ENCODE measurements at regions not wholly inside any gene's neighbourhood (a gene's known extent, or its start where the extent isn't known, plus 50 kb on each side); places are given as distances from the start of the nearest gene placed in this dataset.

- DNase-seq (ENCODE audit: low read depth, low spot score) = no peak
These were observed 483.6 kb upstream of the VRK2 start for GRCh38 chr2:57563015-57563414.

DNA sequence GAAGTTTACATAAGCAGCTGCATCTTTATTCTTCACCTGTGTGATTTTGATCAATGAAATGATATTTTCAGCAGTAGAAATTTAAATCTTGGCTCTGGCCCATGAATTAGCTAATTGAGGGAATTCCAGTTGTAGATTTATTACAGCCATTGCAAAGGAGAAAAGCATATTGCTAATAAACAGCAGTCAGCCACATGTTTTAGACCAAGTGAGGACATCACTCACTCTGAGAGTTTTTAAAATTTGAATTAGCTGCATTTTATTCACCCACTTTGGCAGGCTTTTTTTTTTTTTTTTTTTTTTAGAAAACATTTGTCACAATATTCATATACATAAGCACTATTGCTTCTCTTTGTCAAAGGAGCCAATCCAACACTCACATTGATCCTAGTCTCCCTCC lies 479.4 kb upstream of the VRK2 start:
- DNase-seq (ENCODE audit: low read depth, low spot score) = no peak

DNA sequence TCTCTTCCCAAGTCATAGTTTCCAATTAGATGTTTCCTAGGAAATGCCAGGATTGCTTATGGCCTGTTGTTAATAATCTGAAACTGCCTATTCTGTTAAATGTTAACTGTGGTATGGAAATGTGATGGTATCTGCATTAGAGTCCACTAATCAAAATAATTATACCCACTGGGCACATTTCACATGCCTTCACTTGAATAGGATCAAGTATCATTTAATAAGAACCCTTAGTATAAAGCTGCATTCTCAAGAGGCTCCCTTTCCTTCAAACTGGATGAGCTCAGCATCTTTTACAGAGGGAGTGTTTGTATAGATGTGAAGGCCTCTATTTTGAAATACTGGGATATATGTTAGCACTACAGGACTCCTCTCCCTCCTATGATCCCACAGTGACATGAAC lies 477.2 kb upstream of the VRK2 start:
- DNase-seq (ENCODE audit: low read depth, low spot score) = no peak

DNA sequence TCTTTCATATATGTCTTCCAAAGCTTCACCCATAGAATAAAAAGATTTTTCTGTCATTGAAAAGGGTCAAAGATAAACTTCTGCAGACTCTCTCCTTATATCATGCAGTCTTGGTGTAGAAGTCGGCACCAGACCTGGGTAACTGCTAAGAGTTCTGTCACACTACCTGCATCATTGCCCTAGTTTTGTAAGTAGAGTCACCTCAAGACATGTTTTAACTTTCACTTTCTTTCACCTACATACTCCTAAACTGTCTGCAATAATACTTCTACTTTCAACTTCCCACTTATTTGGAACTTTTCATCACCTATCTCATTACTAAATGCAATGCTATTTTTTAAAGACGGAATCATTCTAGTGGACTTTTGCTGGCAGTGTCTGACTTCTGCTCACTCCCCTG lies 475.6 kb upstream of the VRK2 start:
- no peak for DNase-seq (ENCODE audit: low read depth, low spot score)

GRCh38 chr2:57575700-57576268 lies 470.8 kb upstream of the VRK2 start:
- DNase-seq (ENCODE audit: low read depth, low spot score) = no peak

DNA sequence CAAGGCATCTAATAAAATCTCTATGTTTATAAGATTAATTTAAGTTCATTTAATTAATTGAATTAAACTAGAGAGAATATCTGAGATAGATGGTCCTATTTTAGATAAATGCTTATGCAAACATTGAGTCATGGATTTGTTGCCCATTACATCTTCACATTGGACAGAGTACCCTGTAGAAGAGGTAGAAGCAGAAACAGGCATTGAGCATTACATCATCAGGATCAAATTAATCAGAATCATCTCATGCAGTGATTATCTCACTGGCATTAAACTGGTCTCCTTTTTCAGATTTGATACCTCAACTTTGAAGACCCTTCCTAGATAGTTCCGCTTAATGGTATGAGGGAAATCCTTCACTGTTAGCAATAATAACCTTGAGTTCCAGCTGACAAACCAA lies 469.6 kb upstream of the VRK2 start:
- DNase-seq (ENCODE audit: low read depth, low spot score) = no peak

- DNase-seq (ENCODE audit: low read depth, low spot score) = no peak
These were observed 448.7 kb upstream of the VRK2 start for GRCh38 chr2:57597940-57598339.

GRCh38 chr2:57598551-57598950 lies 448.1 kb upstream of the VRK2 start:
- no peak for DNase-seq (ENCODE audit: low read depth, low spot score)

GRCh38 chr2:57602733-57603132 lies 443.9 kb upstream of the VRK2 start:
- DNase-seq (ENCODE audit: low read depth, low spot score) = no peak

GRCh38 chr2:57614988-57615387 lies 431.6 kb upstream of the VRK2 start:
- DNase-seq (ENCODE audit: low read depth, low spot score) = no peak

GRCh38 chr2:57615855-57616556 lies 430.6 kb upstream of the VRK2 start:
- no peak for DNase-seq (ENCODE audit: low read depth, low spot score)

GRCh38 chr2:57617318-57617717 lies 429.3 kb upstream of the VRK2 start:
- DNase-seq (ENCODE audit: low read depth, low spot score) = no peak

DNA sequence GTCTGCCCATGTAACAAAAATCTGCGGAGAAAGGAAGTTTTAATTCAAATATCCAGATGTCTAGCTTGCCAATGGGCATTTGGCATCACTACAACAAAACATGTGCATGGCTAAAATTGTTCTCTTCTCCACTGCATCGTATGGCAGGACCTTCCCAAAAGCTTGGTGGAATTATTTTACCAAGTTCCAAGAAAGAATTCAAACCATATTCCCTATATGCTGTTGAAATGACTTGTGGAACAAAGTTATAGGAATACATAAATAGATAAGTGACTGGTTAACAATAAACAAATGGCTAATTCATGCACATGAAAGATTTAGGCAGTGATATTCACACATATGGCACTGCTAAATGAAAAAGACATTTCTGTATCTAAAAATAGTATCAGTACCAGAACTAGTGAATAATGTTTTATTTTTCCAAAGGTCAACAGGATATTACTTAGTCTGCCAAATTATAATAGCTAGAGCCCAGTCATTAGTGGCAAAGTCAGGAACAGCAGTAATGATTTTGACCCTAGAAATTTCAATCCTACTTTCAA lies 425.4 kb upstream of the VRK2 start:
- no peak for DNase-seq (ENCODE audit: low read depth, low spot score)

- no peak for DNase-seq (ENCODE audit: low read depth, low spot score)
These were observed 424.6 kb upstream of the VRK2 start for GRCh38 chr2:57622009-57622408.

DNA sequence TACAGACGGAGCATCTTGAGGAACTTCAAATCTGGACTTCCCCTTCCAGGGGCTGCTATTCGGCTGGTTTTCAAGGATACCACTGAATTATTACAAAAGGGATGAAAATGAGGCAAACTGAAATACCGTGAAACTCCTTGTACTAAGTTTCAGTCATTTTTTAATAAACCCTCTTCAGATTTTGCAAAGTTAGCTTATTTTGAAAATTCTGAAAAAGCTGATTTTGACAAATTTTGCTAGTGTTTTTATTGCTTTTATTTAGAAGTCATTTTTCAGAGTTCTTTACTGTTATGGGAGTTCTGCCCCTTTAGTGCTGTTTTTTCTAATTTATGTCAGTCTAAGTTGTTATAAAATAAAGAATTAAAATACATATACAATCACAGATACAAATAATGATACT lies 390.4 kb upstream of the VRK2 start:
- no peak for DNase-seq (ENCODE audit: low read depth, low spot score)

DNA sequence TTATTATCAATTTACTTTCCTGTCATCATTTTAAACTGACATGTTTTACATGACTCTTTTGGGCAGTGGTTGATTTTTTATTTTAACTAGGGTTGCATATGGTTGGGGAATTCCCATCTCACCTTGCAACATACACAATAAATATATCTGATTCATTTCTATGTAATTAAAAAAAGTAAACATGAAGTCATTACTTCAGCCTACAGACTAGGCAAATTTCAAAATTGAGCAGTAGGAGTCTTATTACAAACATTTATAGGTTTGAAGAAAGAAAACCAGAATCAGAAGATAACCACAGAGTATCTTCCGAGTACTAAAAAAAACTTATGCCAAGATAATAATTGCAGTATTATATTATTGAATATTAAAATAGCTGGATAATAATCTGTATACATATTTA lies 377.0 kb upstream of the VRK2 start:
- DNase-seq (ENCODE audit: low read depth, low spot score) = no peak

- DNase-seq (ENCODE audit: low read depth, low spot score) = no peak
These were observed 372.6 kb upstream of the VRK2 start for GRCh38 chr2:57674025-57674424.

DNA sequence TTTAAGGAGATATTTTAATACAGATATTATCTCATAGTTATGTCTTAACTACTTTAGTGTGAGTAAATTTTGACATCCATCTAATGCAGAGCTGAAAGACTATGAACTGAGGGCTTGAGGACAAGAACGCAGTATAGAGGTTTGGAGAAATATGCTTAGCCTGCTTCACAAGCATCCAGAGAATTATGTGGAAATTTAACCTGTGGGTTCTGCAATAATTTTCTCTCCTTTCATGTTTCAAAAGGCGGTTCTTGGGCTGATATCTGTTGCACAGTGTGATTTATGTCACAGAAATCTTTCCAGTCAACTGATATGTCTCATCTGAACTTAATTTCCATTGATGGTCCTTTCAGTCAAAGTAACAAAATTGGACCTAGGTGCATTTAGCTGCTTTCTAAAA lies 371.9 kb upstream of the VRK2 start:
- no peak for DNase-seq (ENCODE audit: low read depth, low spot score)

DNA sequence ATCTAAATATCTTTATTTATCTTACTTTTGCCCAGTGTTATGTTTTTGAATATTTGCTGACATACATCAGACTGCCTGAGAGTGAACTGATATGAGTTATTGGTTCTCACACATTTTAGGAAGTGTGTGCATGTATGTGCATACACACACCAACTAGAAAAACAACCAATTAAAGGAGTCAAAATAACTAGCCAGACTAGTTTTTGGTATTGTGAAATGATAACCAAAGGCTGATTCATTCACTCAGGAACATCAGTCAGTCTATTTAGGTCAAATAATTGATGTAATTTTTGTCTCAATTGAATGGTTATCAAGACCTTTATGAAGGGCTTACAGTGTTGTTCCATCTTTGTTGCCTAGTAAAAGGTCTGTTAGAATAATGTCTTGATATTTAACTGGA lies 369.3 kb upstream of the VRK2 start:
- no peak for DNase-seq (ENCODE audit: low read depth, low spot score)

GRCh38 chr2:57681650-57682049 lies 365.0 kb upstream of the VRK2 start:
- no peak for DNase-seq (ENCODE audit: low read depth, low spot score)

DNA sequence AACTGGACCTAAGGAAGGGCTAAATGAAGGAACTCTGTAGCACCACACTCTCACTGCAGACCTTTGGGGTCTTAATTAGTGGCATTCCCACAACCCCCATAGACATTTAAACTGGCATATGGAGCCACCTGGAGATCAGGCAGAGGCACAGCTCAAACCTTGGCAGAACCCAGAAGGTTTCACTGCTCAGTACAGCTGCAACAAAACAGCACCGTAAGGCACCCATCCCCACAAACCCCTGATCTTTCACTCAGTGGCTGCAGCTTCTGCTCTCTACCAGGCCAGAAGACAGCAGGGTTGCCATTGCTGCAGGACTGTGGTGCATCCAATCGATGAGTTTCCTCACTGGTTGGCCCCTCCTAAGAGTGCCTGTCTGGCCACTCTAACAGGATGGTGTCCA lies 361.6 kb upstream of the VRK2 start:
- DNase-seq (ENCODE audit: low read depth, low spot score) = no peak

- no peak for DNase-seq (ENCODE audit: low read depth, low spot score)
These were observed 354.2 kb upstream of the VRK2 start for GRCh38 chr2:57692395-57692794.

DNA sequence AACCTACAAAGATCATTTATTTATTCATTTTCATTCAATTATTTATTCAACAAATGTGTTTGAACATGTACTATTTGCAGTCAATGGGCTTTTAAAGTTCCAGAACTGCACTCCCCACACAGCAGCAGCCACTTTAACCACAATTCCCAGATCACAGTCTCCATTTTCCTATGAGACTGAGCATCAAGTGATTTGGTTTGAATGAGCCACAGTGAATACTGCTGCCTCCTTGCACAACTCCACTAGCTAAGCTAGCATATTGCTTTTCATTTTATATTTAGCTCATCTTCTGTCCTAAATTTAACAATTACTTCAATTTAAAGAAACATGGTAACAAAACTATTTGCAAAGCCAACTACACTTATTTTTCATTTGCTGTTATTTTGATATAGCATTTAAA lies 353.4 kb upstream of the VRK2 start:
- no peak for DNase-seq (ENCODE audit: low read depth, low spot score)

GRCh38 chr2:57693965-57694364 lies 352.6 kb upstream of the VRK2 start:
- DNase-seq (ENCODE audit: low read depth, low spot score) = no peak
